ENCODE measurements at regions not wholly inside any gene's neighbourhood (a gene's known extent, or its start where the extent isn't known, plus 50 kb on each side); places are given as distances from the start of the nearest gene placed in this dataset.

GRCh38 chr7:130888468-130888867 is 154.5 kb upstream of the KLF14 start:
- 82% methylated on average over 5 of the region's 5 CpGs for WGBS (ENCODE audit: insufficient coverage, low coverage, low lambda C conversion rate, missing lambda C conversion rate)
- intact Hi-C loops (cut with DNase I), result no loop called here
- no peak overlapping the region for H3K4me3 ChIP-seq
- H3K27me3 ChIP-seq, result no peaks in the 10 kb centered on the region
- TF ChIP-seq POLR2A (IDR thresholded peaks at IDR 0.05) (no peak), CTCF (IDR thresholded peaks at IDR 0.05) (no peak)
- peaks cover 0 to 72% (median 34%) of the 10 kb centered on the region in 4 donors for H3K4me1 ChIP-seq
- DNase-seq, result no peak
- H3K27ac ChIP-seq, result no peak overlapping the region
- H3K9me3 ChIP-seq, result no peaks in the 10 kb centered on the region
- peaks cover 0 to 11% (median 3%) of the 10 kb centered on the region in 4 donors for H3K36me3 ChIP-seq
- no peak for ATAC-seq

- H3K9me3 ChIP-seq, result no peaks in the 10 kb centered on the region
- WGBS (ENCODE audit: insufficient coverage, low coverage, low lambda C conversion rate, missing lambda C conversion rate), result 66% methylated on average over 7 of the region's 11 CpGs
- H3K36me3 ChIP-seq, result peaks cover 0 to 3% (median 0%) of the 10 kb centered on the region in 4 donors
- ATAC-seq (no peak), DNase-seq (no peak)
- no peak overlapping the region for H3K4me3 ChIP-seq
- TF ChIP-seq CTCF (IDR thresholded peaks at IDR 0.05) (no peak), POLR2A (IDR thresholded peaks at IDR 0.05) (no peak)
- H3K4me1 ChIP-seq, result peaks cover 0 to 72% (median 39%) of the 10 kb centered on the region in 4 donors
- intact Hi-C loops (cut with DNase I), result no loop called here
- H3K27me3 ChIP-seq, result no peaks in the 10 kb centered on the region
- peak overlapping the region in 2 of 3 donors; percentile 12 to 70 for H3K27ac ChIP-seq
Observed at GRCh38 chr7:130890176-130891020, 156.4 kb upstream of the KLF14 start.

GRCh38 chr7:130891254-130892094 is 157.5 kb upstream of the KLF14 start:
- no peaks in the 10 kb centered on the region for H3K27me3 ChIP-seq
- 35% methylated on average over 13 of the region's 15 CpGs for WGBS (ENCODE audit: insufficient coverage, low coverage, low lambda C conversion rate, missing lambda C conversion rate)
- H3K27ac ChIP-seq, result peak overlapping the region in 2 of 3 donors; percentile 70 to 71
- H3K4me3 ChIP-seq, result no peak overlapping the region
- H3K36me3 ChIP-seq, result peaks cover 0 to 3% (median 0%) of the 10 kb centered on the region in 4 donors
- TF ChIP-seq POLR2A (IDR thresholded peaks at IDR 0.05) (no peak), CTCF (IDR thresholded peaks at IDR 0.05) (no peak)
- no peaks in the 10 kb centered on the region for H3K9me3 ChIP-seq
- H3K4me1 ChIP-seq, result peaks cover 0 to 68% (median 35%) of the 10 kb centered on the region in 4 donors
- peak; percentile 4 to 44 (median 28) for ATAC-seq
- intact Hi-C loops (cut with DNase I), result no loop called here
- DNase-seq, result peak in 1 of 3 donors; percentile 50

GRCh38 chr7:130893441-130893894 is 159.5 kb upstream of the KLF14 start:
- Histone ChIP-seq H3K27me3 (no peaks in the 10 kb centered on the region), H3K27ac (peak overlapping the region; percentile 59 to 73 (median 60)), H3K4me1 (peaks cover 0 to 69% (median 29%) of the 10 kb centered on the region in 4 donors), H3K9me3 (no peaks in the 10 kb centered on the region), H3K4me3 (no peak overlapping the region), H3K36me3 (peaks cover 0 to 3% (median 0%) of the 10 kb centered on the region in 4 donors)
- WGBS (ENCODE audit: insufficient coverage, low coverage, low lambda C conversion rate, missing lambda C conversion rate), result 39% methylated on average over 7 of the region's 7 CpGs
- DNase-seq (no peak), ATAC-seq (peak in 2 of 4 donors; percentile 9 to 26)
- no peak for TF ChIP-seq POLR2A (IDR thresholded peaks at IDR 0.05)
- TF ChIP-seq CTCF (IDR thresholded peaks at IDR 0.05), result no peak
- intact Hi-C loops (cut with DNase I), result no loop called here
